WERI-Rb-1 (cell line): ENCODE measurements at regions not wholly inside any gene's neighbourhood (a gene's known extent, or its start where the extent isn't known, plus 50 kb on each side); places are given as distances from the start of the nearest gene placed in this dataset.

Experiments used
- DNase-seq: peaks from one replicate; pipeline ENCODE4 v3.0.0-alpha.2; 2020
- H3K27ac ChIP-seq: fragments of 250-450 bp; sonication (Bioruptor Pico); 2 replicates; pipeline ENCODE4 v1.5.1; 2020; ENCODE audit warnings: mild to moderate bottlenecking, moderate library complexity
- H3K27me3 ChIP-seq: fragments of 250-450 bp; sonication (Bioruptor Pico); 2 replicates; pipeline ENCODE4 v1.5.1; 2021; ENCODE audit warnings: mild to moderate bottlenecking, low read depth, moderate library complexity; ENCODE audit not compliant: insufficient read depth, severe bottlenecking
- H3K36me3 ChIP-seq: fragments of 250-450 bp; sonication (Bioruptor Pico); 2 replicates; pipeline ENCODE4 v1.5.1; 2020; ENCODE audit warnings: mild to moderate bottlenecking, moderate library complexity
- H3K4me3 ChIP-seq: 2 replicates; pipeline ENCODE4 v1.5.1; 2011; ENCODE audit warnings: low read depth, mild to moderate bottlenecking, control low read depth, low read length
- H3K9me3 ChIP-seq: fragments of 250-450 bp; sonication (Bioruptor Pico); 2 replicates; pipeline ENCODE4 v1.5.1; 2021; ENCODE audit warnings: mild to moderate bottlenecking, moderate library complexity; ENCODE audit not compliant: severe bottlenecking
- TF ChIP-seq, protein P1 (sequence below): IDR thresholded peaks from 2 replicates; pipeline ENCODE4 v1.5.1; 2011; ENCODE audit warnings: low read depth, mild to moderate bottlenecking, control low read depth, inconsistent platforms, low read length

DNA sequence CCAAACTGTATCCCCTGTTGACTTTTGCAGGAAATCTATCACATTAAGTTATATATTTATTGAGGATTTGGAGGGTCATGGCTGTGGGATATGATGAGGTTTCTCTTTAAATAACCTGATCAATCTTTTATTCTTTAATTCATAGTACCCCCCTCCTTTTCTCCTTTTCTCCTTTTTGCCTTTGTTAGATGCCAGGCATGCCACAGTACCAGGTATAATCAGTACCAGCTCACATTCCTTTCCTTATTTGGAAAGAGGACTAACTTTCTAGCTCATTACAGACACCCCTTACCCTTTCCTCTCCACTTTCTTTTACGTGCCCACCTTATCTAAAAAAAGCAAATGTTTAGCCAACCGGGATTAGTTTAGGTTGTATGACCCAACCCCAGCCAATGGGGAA is 326.4 kb upstream of the NAALADL2 start:
- Histone ChIP-seq H3K4me3 (no peak overlapping the region), H3K36me3 (no peaks in the 10 kb centered on the region), H3K9me3 (no peaks in the 10 kb centered on the region), H3K27me3 (no peaks in the 10 kb centered on the region), H3K27ac (no peak overlapping the region)
- no peak for DNase-seq
- TF ChIP-seq, protein P1, sequence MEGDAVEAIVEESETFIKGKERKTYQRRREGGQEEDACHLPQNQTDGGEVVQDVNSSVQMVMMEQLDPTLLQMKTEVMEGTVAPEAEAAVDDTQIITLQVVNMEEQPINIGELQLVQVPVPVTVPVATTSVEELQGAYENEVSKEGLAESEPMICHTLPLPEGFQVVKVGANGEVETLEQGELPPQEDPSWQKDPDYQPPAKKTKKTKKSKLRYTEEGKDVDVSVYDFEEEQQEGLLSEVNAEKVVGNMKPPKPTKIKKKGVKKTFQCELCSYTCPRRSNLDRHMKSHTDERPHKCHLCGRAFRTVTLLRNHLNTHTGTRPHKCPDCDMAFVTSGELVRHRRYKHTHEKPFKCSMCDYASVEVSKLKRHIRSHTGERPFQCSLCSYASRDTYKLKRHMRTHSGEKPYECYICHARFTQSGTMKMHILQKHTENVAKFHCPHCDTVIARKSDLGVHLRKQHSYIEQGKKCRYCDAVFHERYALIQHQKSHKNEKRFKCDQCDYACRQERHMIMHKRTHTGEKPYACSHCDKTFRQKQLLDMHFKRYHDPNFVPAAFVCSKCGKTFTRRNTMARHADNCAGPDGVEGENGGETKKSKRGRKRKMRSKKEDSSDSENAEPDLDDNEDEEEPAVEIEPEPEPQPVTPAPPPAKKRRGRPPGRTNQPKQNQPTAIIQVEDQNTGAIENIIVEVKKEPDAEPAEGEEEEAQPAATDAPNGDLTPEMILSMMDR = no peak

DNA sequence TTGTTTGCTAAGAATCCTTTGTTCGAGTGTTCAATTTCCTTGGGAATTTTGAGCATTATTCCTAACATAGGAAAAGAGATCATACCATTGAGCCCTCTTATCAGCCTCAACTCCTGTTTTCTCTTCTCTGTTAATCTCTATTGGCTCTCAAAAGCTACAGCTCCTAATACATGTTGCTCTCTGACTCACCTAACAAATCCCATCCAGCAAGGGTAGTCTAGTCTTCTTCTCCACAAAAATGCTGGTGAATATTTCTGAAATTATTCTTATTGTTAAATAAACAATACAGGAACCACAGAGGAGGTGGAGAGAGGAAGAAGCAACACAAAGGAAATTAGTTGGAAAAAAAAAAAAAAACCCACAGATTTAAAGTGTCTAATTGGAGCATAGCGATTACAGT is 325.8 kb upstream of the NAALADL2 start:
- H3K27ac ChIP-seq = no peak overlapping the region
- no peaks in the 10 kb centered on the region for H3K27me3 ChIP-seq
- TF ChIP-seq, protein P1 = no peak
- no peaks in the 10 kb centered on the region for H3K9me3 ChIP-seq
- H3K36me3 ChIP-seq = no peaks in the 10 kb centered on the region
- H3K4me3 ChIP-seq = no peak overlapping the region
- DNase-seq = no peak

DNA sequence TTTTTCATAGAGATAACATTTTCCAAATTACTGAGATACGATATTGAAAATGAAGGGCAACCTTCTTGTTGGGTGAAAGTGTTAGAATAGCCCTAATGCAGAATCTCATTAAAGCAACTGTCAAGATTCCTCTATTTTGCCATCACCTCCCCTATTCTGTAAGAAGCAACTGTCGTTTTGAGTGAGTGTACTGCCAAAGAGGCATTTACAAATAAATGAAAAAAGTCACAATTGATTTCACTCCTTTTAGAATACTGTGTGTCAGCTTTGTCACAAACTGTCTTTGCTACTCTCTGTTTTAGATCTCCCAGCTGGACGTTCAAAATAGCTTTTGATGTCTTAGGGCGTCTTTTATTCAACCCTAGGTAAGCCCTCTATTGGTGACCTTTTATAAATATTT is 322.8 kb upstream of the NAALADL2 start:
- H3K27ac ChIP-seq = no peak overlapping the region
- H3K9me3 ChIP-seq = no peaks in the 10 kb centered on the region
- H3K27me3 ChIP-seq = no peaks in the 10 kb centered on the region
- TF ChIP-seq, protein P1 = no peak
- no peaks in the 10 kb centered on the region for H3K36me3 ChIP-seq
- no peak overlapping the region for H3K4me3 ChIP-seq
- no peak for DNase-seq

DNA sequence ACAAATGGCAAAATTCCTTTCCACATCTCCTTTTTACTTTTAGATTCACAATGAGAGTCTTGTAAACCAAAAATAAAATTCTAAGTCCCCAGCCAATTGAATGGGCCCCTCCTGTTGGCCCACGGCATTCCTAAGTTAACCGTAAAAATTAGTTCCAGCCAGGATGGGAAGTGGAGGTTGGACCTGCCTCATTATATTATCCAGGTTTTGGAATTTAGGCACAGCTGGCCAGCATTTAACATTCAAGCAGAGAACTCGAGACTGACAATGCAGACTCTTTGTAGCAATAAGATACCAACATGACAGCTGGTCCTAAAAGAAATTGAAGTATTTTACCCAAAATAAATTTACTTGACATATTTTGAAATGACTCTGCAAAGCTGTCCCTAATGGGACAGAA is 321.0 kb upstream of the NAALADL2 start:
- Histone ChIP-seq H3K27me3 (no peaks in the 10 kb centered on the region), H3K36me3 (no peaks in the 10 kb centered on the region), H3K9me3 (no peaks in the 10 kb centered on the region), H3K27ac (no peak overlapping the region), H3K4me3 (no peak overlapping the region)
- TF ChIP-seq, protein P1 = no peak
- no peak for DNase-seq

DNA sequence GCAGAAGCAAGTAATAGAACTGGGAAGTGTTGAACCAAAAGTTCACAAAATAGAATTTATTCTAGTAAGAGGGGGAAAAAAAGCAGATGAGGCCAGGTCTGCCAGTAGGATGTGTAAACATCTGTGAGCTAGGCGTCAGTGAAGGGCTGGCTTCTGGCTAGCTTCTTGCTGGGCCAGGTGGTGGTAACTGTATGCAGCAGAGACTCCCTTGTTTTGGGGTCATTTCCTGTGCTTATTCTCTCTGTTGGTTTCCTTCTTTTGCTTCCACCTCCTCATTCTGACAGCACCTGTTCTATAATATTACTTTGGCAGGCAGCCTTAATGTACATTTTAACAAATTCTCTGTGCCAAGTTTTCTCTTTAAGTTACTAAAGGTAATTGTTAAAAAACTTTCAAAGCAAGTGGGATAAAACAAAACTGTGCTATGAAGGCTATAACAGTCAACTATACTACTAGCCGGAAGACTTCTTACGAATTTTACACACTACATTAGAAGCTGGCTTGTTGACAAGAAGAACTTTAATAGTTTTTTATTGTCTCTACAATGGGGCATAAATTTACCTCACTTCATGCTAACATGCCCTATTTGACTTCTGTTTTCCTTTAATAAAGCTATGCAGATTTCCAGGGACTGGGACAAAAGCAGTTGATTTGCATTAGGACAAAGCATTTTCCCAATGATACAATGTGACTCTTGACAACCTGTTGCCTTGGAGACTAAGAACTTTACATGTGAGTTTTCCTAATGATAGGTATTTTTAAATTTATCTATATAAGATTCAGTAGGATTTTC is 318.8 kb upstream of the NAALADL2 start:
- DNase-seq = no peak
- no peaks in the 10 kb centered on the region for H3K27me3 ChIP-seq
- TF ChIP-seq, protein P1 = no peak
- H3K9me3 ChIP-seq = no peaks in the 10 kb centered on the region
- no peaks in the 10 kb centered on the region for H3K36me3 ChIP-seq
- H3K4me3 ChIP-seq = no peak overlapping the region
- H3K27ac ChIP-seq = no peak overlapping the region
